ENCODE measurements at regions not wholly inside any gene's neighbourhood (a gene's known extent, or its start where the extent isn't known, plus 50 kb on each side); places are given as distances from the start of the nearest gene placed in this dataset.
"Not testable (repeated sequence)": the region's sequence is repeated elsewhere in the genome, so short reads cannot be mapped to it uniquely, and the experiment has no call there.

DNA sequence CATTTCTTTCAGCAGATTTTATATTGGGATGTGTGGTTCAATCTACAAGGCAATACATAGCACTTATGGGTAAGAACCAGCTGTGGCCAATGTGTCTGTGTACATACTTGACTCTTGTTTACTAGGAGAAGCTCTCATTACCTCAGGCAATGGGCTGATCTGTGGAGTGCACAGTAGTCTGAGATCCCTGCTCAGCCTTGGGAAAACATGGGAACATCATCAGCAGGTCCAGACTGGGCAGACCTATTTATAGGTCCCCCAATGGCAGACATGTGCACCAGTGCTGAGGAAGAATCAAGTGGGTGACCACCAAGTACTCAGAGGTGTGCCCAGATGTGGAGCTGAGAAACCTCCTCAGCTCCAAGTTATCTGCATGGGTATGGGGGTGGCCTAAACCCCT lies 349.7 kb downstream of the KIF20B start:
- Mint-ChIP-seq H3K27me3 (no peaks in the 10 kb centered on the region), H3K27ac (no peak overlapping the region), H3K36me3 (no peaks in the 10 kb centered on the region), H3K9me3 (peaks cover 0 to 7% (median 4%) of the 10 kb centered on the region in 5 donors), H3K4me3 (no peak overlapping the region), H3K4me1 (no peaks in the 10 kb centered on the region)
- no peaks in the 10 kb centered on the region for H3K36me3 ChIP-seq (ENCODE audit: insufficient read depth, low read length)
- CTCF ChIA-PET: no interaction called here
- H3K9me3 ChIP-seq (ENCODE audit: low read length): no peaks in the 10 kb centered on the region
- no peaks in the 10 kb centered on the region for H3K27me3 ChIP-seq (ENCODE audit: insufficient read depth, low read length, poor library complexity, severe bottlenecking)
- DNase-seq: no peak
- no peak overlapping the region for H3K27ac ChIP-seq (ENCODE audit: low read depth, low read length)
- no peak overlapping the region for H3K4me3 ChIP-seq (ENCODE audit: low read length)
- POLR2A ChIA-PET: no interaction called here
- no peaks in the 10 kb centered on the region for H3K4me1 ChIP-seq (ENCODE audit: insufficient read depth, low read length)

DNA sequence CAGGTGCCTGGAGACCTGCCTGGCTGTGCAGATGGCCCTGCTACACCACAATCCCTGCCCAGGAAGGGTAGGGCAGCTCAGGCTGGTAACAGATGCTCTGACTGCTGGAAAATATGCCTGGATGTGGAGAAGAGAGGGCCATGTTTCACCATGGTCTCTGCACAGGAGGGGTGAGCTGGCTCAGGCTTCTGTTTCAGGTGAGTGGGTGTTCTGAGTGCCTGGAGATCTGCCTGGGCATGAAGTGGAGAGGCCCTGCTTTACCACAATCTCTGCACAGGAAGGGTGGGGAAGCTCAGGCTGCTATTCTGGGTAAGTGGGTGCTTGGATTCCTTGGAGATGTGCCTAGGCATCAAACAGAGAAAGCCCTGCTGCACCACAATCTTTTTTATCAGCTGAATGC lies 350.1 kb downstream of the KIF20B start:
- H3K4me3 Mint-ChIP-seq: no peak overlapping the region
- no peaks in the 10 kb centered on the region for H3K4me1 ChIP-seq (ENCODE audit: insufficient read depth, low read length)
- H3K27ac Mint-ChIP-seq: no peak overlapping the region
- H3K27me3 Mint-ChIP-seq: no peaks in the 10 kb centered on the region
- H3K27me3 ChIP-seq (ENCODE audit: insufficient read depth, low read length, poor library complexity, severe bottlenecking): no peaks in the 10 kb centered on the region
- H3K36me3 ChIP-seq (ENCODE audit: insufficient read depth, low read length): no peaks in the 10 kb centered on the region
- CTCF ChIA-PET: no interaction called here
- DNase-seq: no peak
- peaks cover 0 to 7% (median 4%) of the 10 kb centered on the region in 5 donors for H3K9me3 Mint-ChIP-seq
- H3K4me1 Mint-ChIP-seq: no peaks in the 10 kb centered on the region
- H3K4me3 ChIP-seq (ENCODE audit: low read length): no peak overlapping the region
- POLR2A ChIA-PET: no interaction called here
- no peaks in the 10 kb centered on the region for H3K36me3 Mint-ChIP-seq
- H3K27ac ChIP-seq (ENCODE audit: low read depth, low read length): no peak overlapping the region
- H3K9me3 ChIP-seq (ENCODE audit: low read length): no peaks in the 10 kb centered on the region

DNA sequence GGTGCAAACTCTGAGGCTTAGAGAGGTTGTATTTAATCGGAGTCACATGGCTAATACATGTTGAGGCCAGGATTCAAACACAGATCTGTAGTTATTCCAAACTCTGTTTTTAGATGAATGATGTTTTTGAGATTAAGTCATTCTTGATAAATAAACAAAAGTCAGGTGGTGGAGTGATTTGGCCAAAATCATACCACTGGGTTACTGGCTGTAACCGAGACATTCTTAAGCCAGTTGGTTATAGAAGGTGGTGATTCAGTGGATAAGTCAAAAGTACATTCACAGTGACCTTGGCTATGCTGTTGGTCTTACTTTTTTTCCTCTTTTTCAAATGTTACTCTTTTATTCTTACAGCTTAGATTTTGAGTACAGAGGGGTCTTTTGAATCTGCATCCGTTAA lies 361.4 kb downstream of the KIF20B start:
- CTCF ChIA-PET: no interaction called here
- DNase-seq: no peak
- POLR2A ChIA-PET: no interaction called here
- H3K27ac Mint-ChIP-seq: no peak overlapping the region
- no peaks in the 10 kb centered on the region for H3K9me3 ChIP-seq (ENCODE audit: low read length)
- no peaks in the 10 kb centered on the region for H3K36me3 ChIP-seq (ENCODE audit: insufficient read depth, low read length)
- H3K4me3 ChIP-seq (ENCODE audit: low read length): no peak overlapping the region
- H3K4me1 ChIP-seq (ENCODE audit: insufficient read depth, low read length): no peaks in the 10 kb centered on the region
- H3K27me3 ChIP-seq (ENCODE audit: insufficient read depth, low read length, poor library complexity, severe bottlenecking): no peaks in the 10 kb centered on the region
- H3K4me3 Mint-ChIP-seq: no peak overlapping the region
- H3K36me3 Mint-ChIP-seq: no peaks in the 10 kb centered on the region
- H3K4me1 Mint-ChIP-seq: no peaks in the 10 kb centered on the region
- no peaks in the 10 kb centered on the region for H3K27me3 Mint-ChIP-seq
- no peak overlapping the region for H3K27ac ChIP-seq (ENCODE audit: low read depth, low read length)
- peaks cover 0 to 3% (median 0%) of the 10 kb centered on the region in 5 donors for H3K9me3 Mint-ChIP-seq

DNA sequence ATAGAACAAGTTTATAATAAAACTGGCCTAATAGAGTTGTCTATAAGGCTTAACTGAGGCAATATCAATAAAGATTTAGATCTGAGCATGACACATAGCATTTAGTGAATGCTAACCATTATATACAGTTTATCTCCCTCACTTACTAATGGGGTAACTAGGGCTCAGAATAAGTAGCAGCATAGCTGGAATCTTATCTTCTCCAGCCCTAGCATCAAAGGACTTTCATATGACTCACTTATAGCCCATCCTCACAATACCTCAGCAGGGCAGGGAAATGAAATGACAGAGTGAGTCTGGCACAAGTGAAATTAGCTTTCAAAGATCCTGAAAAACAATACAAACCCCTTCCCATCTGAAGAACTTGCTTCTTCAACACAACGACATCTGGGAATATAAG lies 362.9 kb downstream of the KIF20B start:
- Mint-ChIP-seq H3K27me3 (no peaks in the 10 kb centered on the region), H3K4me1 (no peaks in the 10 kb centered on the region), H3K4me3 (no peak overlapping the region), H3K27ac (no peak overlapping the region), H3K36me3 (no peaks in the 10 kb centered on the region), H3K9me3 (peaks cover 0 to 3% (median 0%) of the 10 kb centered on the region in 5 donors)
- Histone ChIP-seq H3K4me3 (ENCODE audit: low read length) (no peak overlapping the region), H3K4me1 (ENCODE audit: insufficient read depth, low read length) (no peaks in the 10 kb centered on the region), H3K36me3 (ENCODE audit: insufficient read depth, low read length) (no peaks in the 10 kb centered on the region), H3K27ac (ENCODE audit: low read depth, low read length) (no peak overlapping the region), H3K9me3 (ENCODE audit: low read length) (no peaks in the 10 kb centered on the region), H3K27me3 (ENCODE audit: insufficient read depth, low read length, poor library complexity, severe bottlenecking) (no peaks in the 10 kb centered on the region)
- DNase-seq: no peak
- POLR2A ChIA-PET: no interaction called here
- CTCF ChIA-PET: no interaction called here

DNA sequence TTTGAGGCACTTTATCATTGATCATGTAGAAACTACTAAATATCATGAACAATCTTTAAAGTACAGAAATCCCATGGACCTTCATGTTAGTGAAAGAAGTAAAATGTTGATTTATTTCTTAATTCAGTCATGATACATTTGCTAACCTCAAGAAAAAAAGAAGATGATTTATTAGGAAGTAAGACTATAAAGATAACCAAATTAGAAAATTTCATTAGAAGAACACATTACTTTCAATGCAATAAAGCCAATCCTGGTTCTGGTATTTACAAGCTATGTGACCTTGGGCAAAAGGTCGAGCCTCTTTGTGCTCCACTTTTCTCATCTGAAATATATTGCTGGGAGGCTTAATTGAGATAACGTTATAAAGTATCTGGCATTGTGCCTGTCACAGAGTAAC lies 365.0 kb downstream of the KIF20B start:
- H3K4me3 ChIP-seq (ENCODE audit: low read length): no peak overlapping the region
- Mint-ChIP-seq H3K4me3 (no peak overlapping the region), H3K36me3 (no peaks in the 10 kb centered on the region), H3K4me1 (no peaks in the 10 kb centered on the region), H3K27me3 (no peaks in the 10 kb centered on the region), H3K27ac (no peak overlapping the region), H3K9me3 (no peaks in the 10 kb centered on the region)
- DNase-seq: no peak
- H3K27me3 ChIP-seq (ENCODE audit: insufficient read depth, low read length, poor library complexity, severe bottlenecking): no peaks in the 10 kb centered on the region
- H3K36me3 ChIP-seq (ENCODE audit: insufficient read depth, low read length): no peaks in the 10 kb centered on the region
- no peaks in the 10 kb centered on the region for H3K4me1 ChIP-seq (ENCODE audit: insufficient read depth, low read length)
- H3K9me3 ChIP-seq (ENCODE audit: low read length): no peaks in the 10 kb centered on the region
- POLR2A ChIA-PET: no interaction called here
- CTCF ChIA-PET: interaction anchor here (1.0 kb wide), 1 partner anchor 11 kb away, joined by 3 read pairs; no protein-coding TSS in a partner anchor
- H3K27ac ChIP-seq (ENCODE audit: low read depth, low read length): no peak overlapping the region

DNA sequence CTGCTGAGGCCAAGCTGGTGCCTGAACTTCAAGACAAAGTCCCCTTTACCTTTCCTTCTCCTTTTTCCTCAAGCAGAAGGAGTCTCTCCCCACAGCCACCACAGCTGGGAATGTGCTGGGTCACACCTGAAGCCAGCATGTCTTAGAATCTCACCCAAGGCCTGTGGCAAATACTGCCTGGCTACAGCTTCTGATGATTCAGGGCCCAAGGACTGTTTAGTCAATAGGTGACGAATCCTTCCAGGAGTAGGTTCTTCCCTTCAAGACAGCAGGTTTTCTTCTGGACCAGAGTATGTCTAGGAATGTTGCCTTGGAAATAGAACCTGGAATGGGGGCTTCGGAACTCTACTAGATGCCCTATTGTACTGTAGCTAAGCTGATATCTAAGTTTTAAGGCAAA lies 374.6 kb downstream of the KIF20B start:
- H3K4me1 ChIP-seq (ENCODE audit: insufficient read depth, low read length): no peaks in the 10 kb centered on the region
- H3K9me3 ChIP-seq (ENCODE audit: low read length): no peaks in the 10 kb centered on the region
- H3K27ac ChIP-seq (ENCODE audit: low read depth, low read length): no peak overlapping the region
- no peak overlapping the region for H3K4me3 ChIP-seq (ENCODE audit: low read length)
- H3K27me3 ChIP-seq (ENCODE audit: insufficient read depth, low read length, poor library complexity, severe bottlenecking): no peaks in the 10 kb centered on the region
- H3K4me3 Mint-ChIP-seq: no peak overlapping the region
- no peaks in the 10 kb centered on the region for H3K4me1 Mint-ChIP-seq
- H3K27me3 Mint-ChIP-seq: peaks cover 0 to 8% of the 10 kb centered on the region in 2 donors
- no peaks in the 10 kb centered on the region for H3K36me3 ChIP-seq (ENCODE audit: insufficient read depth, low read length)
- H3K9me3 Mint-ChIP-seq: peaks cover 1 to 10% (median 6%) of the 10 kb centered on the region in 5 donors
- no peak for DNase-seq
- POLR2A ChIA-PET: no interaction called here
- CTCF ChIA-PET: no interaction called here
- H3K36me3 Mint-ChIP-seq: no peaks in the 10 kb centered on the region
- no peak overlapping the region for H3K27ac Mint-ChIP-seq

DNA sequence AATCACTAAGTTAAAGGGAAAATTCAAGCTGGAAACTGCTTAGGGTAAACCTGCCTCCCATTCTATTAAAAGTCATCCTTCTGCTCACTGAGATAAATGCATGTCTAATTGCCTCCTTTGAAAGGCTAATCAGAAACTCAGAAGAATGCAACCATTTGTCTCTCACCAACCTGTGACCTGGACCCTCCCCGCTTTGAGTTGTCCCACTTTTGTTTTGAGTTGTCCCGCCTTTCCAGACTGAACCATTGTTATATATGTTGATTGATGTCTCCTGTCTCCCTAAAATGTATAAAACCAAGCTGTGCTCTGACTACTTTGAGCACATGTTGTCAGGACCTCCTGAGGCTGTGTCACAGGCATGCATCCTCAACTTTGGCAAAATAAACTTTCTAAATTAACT lies 378.4 kb downstream of the KIF20B start:
- CTCF ChIA-PET: no interaction called here
- H3K4me1 Mint-ChIP-seq: no peaks in the 10 kb centered on the region
- POLR2A ChIA-PET: no interaction called here

DNA sequence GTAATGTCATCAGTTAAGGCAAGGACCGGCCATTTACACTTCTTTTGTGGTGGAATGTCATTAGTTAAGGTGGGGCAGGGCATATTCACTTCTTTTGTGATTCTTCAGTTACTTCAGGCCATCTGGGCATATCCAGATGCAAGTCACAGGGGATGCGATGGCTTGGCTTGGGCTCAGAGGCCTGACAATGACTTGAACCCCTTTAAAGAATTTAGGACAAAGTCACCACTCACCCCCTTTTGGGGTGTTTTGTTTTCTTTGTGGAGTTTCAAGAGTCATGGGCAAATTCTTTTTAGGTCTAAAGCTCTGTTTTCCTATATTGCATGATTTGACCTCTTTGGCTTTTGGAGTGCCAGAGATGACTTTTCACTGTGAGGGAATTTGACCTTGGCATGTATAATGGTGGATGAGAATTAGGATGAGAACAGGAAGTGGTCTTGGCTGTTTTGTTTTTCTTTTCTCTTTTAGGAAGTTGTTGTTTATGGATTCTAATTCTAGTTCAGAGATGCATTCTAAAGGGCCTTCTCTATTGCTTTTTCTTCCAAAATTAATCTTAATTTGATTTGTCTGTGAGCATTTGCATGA lies 385.3 kb downstream of the KIF20B start:
- POLR2A ChIA-PET; H3K27ac ChIP-seq (ENCODE audit: low read depth, low read length); CTCF ChIA-PET: not testable (repeated sequence)

More for the DNA sequence above, 378.4 kb downstream of the KIF20B start:
- Histone ChIP-seq H3K36me3 (ENCODE audit: insufficient read depth, low read length) (no peaks in the 10 kb centered on the region), H3K27me3 (ENCODE audit: insufficient read depth, low read length, poor library complexity, severe bottlenecking) (no peaks in the 10 kb centered on the region), H3K4me3 (ENCODE audit: low read length) (no peak overlapping the region), H3K27ac (ENCODE audit: low read depth, low read length) (no peak overlapping the region), H3K9me3 (ENCODE audit: low read length) (no peaks in the 10 kb centered on the region), H3K4me1 (ENCODE audit: insufficient read depth, low read length) (no peaks in the 10 kb centered on the region)
- H3K9me3 Mint-ChIP-seq: peaks cover 0 to 6% (median 1%) of the 10 kb centered on the region in 5 donors
- no peak for DNase-seq
- H3K4me3 Mint-ChIP-seq: no peak overlapping the region
- H3K27me3 Mint-ChIP-seq: peaks cover 0 to 8% of the 10 kb centered on the region in 2 donors
- H3K27ac Mint-ChIP-seq: no peak overlapping the region
- H3K36me3 Mint-ChIP-seq: no peaks in the 10 kb centered on the region

More for the DNA sequence above, 385.3 kb downstream of the KIF20B start:
- DNase-seq; H3K36me3 Mint-ChIP-seq; H3K27me3 Mint-ChIP-seq; H3K9me3 Mint-ChIP-seq; H3K4me3 Mint-ChIP-seq; H3K9me3 ChIP-seq (ENCODE audit: low read length); H3K4me1 ChIP-seq (ENCODE audit: insufficient read depth, low read length); H3K27ac Mint-ChIP-seq; H3K4me3 ChIP-seq (ENCODE audit: low read length); H3K4me1 Mint-ChIP-seq; H3K36me3 ChIP-seq (ENCODE audit: insufficient read depth, low read length); H3K27me3 ChIP-seq (ENCODE audit: insufficient read depth, low read length, poor library complexity, severe bottlenecking): not testable (repeated sequence)
